DND-41 (cell line): ENCODE measurements at regions not wholly inside any gene's neighbourhood (a gene's known extent, or its start where the extent isn't known, plus 50 kb on each side); places are given as distances from the start of the nearest gene placed in this dataset.

Experiments
- ATAC-seq: fragments of 200-7000 bp; cut with Tn5 transposase; 3 replicates; pipeline ENCODE4 v1.9.1; 2021; ENCODE audit warnings: low read depth; ENCODE audit not compliant: insufficient read depth
- DNase-seq: peaks from one replicate; pipeline ENCODE4 v3.0.0-alpha.2; 2020
- H2AFZ ChIP-seq: 2 replicates; pipeline ENCODE4 v1.6.0; 2012; ENCODE audit warnings: low read depth, low read length
- H3K27ac ChIP-seq: 2 replicates; pipeline ENCODE4 v1.5.1; 2012; ENCODE audit warnings: low read length, inconsistent platforms
- H3K27me3 ChIP-seq: fragments of 200-600 bp; sonication (generic); 2 replicates; pipeline ENCODE4 v1.6.0; 2012; ENCODE audit warnings: low read length, mild to moderate bottlenecking, inconsistent platforms; ENCODE audit not compliant: insufficient read depth, poor library complexity
- H3K36me3 ChIP-seq: 2 replicates; pipeline ENCODE4 v1.5.1; 2012; ENCODE audit warnings: low read length, inconsistent platforms; ENCODE audit not compliant: insufficient read depth
- H3K4me1 ChIP-seq: 2 replicates; pipeline ENCODE4 v1.5.1; 2012; ENCODE audit warnings: mild to moderate bottlenecking, low read length; ENCODE audit not compliant: insufficient read depth
- H3K4me2 ChIP-seq: 2 replicates; pipeline ENCODE4 v1.6.0; 2012; ENCODE audit warnings: mild to moderate bottlenecking, moderate library complexity, low read length, inconsistent platforms; ENCODE audit not compliant: insufficient read depth
- H3K4me3 ChIP-seq, 2 experiments: fragments of 200-600 bp in 1 of 2; shearing (Covaris generic) in 1 of 2; 2 replicates each; pipeline ENCODE4 v1.5.1; 2012 to 2016; ENCODE audit warnings: inconsistent platforms in 2 of 2, low read length in 2 of 2, mild to moderate bottlenecking in 2 of 2, low read depth in 1 of 2, moderate library complexity in 1 of 2
- H3K79me2 ChIP-seq: 2 replicates; pipeline ENCODE4 v1.6.0; 2012; ENCODE audit warnings: low read length, inconsistent platforms; ENCODE audit not compliant: insufficient read depth
- H3K9ac ChIP-seq: 2 replicates; pipeline ENCODE4 v1.6.0; 2012; ENCODE audit warnings: low read depth, mild to moderate bottlenecking, inconsistent platforms, low read length, moderate library complexity
- H3K9me3 ChIP-seq: 2 replicates; pipeline ENCODE4 v1.5.1; 2012; ENCODE audit warnings: low read length, moderate library complexity, mild to moderate bottlenecking, inconsistent platforms; ENCODE audit not compliant: insufficient read depth, severe bottlenecking
- H4K20me1 ChIP-seq: 2 replicates; pipeline ENCODE4 v1.6.0; 2012; ENCODE audit warnings: low read length; ENCODE audit not compliant: insufficient read depth
- EZH2 ChIP-seq: IDR thresholded peaks from 3 replicates; pipeline ENCODE4 v1.6.1; 2012; ENCODE audit warnings: borderline replicate concordance, low read depth, mild to moderate bottlenecking, moderate library complexity, low read length, inconsistent platforms; ENCODE audit not compliant: severe bottlenecking
- TF ChIP-seq, protein P1 (sequence below): IDR thresholded peaks from 2 replicates; pipeline ENCODE4 v1.5.1; 2012; ENCODE audit warnings: borderline replicate concordance, low read length, moderate library complexity, mild to moderate bottlenecking; ENCODE audit not compliant: poor library complexity, severe bottlenecking; ENCODE audit errors: extremely low read depth

DNA sequence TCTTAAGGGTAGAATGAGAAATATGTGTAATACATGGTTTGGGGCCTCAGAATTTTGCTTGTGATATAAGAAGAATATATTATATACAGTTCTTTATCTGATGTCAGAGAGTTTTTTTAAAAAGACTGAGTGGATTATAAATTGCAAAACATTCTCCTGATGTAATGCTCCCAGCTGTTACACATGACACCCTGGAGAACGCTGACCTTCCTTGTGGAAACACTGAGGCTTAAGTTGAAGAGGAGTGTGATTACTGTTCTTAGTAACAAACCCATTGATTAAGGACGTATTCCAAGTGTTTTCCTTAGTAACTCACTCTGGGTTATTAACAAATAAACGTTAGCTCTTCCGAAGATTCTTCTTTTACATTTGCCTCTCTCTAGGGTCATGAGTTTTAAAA is 1069.3 kb upstream of the CNTNAP5 start:
- no peaks in the 10 kb centered on the region for H3K9me3 ChIP-seq
- H2AFZ ChIP-seq = no peak overlapping the region
- no peak overlapping the region for H3K27ac ChIP-seq
- ATAC-seq (no peak), DNase-seq (no peak)
- no peak overlapping the region for H3K4me3 ChIP-seq
- no peak overlapping the region for H3K4me2 ChIP-seq
- H3K9ac ChIP-seq = no peak overlapping the region
- no peaks in the 10 kb centered on the region for H4K20me1 ChIP-seq
- H3K27me3 ChIP-seq = no peaks in the 10 kb centered on the region
- H3K4me1 ChIP-seq = no peaks in the 10 kb centered on the region
- no peaks in the 10 kb centered on the region for H3K79me2 ChIP-seq
- TF ChIP-seq EZH2 = no peak
- TF ChIP-seq, protein P1, sequence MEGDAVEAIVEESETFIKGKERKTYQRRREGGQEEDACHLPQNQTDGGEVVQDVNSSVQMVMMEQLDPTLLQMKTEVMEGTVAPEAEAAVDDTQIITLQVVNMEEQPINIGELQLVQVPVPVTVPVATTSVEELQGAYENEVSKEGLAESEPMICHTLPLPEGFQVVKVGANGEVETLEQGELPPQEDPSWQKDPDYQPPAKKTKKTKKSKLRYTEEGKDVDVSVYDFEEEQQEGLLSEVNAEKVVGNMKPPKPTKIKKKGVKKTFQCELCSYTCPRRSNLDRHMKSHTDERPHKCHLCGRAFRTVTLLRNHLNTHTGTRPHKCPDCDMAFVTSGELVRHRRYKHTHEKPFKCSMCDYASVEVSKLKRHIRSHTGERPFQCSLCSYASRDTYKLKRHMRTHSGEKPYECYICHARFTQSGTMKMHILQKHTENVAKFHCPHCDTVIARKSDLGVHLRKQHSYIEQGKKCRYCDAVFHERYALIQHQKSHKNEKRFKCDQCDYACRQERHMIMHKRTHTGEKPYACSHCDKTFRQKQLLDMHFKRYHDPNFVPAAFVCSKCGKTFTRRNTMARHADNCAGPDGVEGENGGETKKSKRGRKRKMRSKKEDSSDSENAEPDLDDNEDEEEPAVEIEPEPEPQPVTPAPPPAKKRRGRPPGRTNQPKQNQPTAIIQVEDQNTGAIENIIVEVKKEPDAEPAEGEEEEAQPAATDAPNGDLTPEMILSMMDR = no peak
- no peaks in the 10 kb centered on the region for H3K36me3 ChIP-seq

DNA sequence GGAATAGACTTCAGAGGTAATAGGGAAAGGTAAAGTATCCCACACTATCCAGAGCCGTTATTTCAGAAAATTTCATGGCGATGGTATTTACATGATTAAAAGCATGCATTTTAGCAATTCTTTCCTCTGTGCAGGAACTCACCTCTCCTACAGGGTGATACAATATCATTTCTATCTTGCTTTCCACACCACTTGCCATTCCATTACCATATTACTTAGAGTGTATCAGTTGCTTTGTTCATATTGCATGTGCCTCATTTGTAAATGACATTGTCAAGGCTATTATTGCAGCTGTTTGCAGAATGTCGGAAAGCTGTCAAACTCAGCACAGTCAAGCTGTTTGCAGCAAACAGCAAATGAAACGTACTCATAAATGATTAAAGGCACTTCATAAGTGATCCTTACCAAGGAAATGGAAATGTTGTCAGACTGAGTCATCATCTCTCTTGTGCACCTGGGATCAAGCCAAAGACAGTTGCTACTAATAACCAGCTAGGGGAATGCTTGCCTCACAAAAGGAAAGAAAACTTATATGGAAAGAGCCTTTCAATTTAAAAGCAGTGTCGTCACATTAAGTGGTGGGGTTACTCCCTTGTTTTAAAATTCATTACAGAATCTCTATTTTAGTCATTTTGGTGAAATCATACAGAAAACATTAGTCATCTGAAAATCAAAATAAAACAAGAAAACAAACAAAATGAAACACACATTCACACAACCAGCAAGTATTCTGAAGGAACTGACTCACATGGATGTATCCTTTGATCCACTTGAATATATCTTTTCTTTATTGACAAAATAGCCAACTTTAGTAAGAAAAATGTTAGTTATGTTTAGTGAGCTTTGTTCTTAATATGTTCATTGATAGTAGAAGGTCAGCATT is 1064.1 kb upstream of the CNTNAP5 start:
- no peaks in the 10 kb centered on the region for H3K4me1 ChIP-seq
- H2AFZ ChIP-seq = no peak overlapping the region
- ATAC-seq (no peak), DNase-seq (no peak)
- no peaks in the 10 kb centered on the region for H3K79me2 ChIP-seq
- TF ChIP-seq EZH2 = no peak
- TF ChIP-seq, protein P1 = no peak
- no peaks in the 10 kb centered on the region for H3K9me3 ChIP-seq
- no peak overlapping the region for H3K9ac ChIP-seq
- no peaks in the 10 kb centered on the region for H3K36me3 ChIP-seq
- H3K27ac ChIP-seq = no peak overlapping the region
- H4K20me1 ChIP-seq = no peaks in the 10 kb centered on the region
- no peaks in the 10 kb centered on the region for H3K27me3 ChIP-seq
- H3K4me2 ChIP-seq = no peak overlapping the region
- no peak overlapping the region for H3K4me3 ChIP-seq

DNA sequence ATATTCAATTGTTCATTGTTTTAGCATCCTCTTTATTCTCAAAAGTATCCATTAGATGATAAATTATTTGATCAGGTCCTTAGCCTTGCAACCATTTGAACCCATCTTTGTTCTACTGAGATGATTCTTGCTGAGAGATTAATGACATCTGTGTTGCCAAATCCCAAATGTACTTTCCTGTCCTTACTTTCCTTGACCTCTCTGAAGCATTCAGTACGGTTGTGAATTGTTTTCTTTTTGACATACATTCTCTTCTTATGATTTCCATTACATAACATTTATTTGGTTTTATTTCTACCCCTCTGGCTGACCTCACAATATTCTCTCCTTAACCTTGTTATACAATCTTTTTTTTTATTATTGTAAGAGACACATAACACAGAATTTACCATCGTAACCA is 1058.6 kb upstream of the CNTNAP5 start:
- no peak overlapping the region for H3K27ac ChIP-seq
- DNase-seq (no peak), ATAC-seq (no peak)
- no peaks in the 10 kb centered on the region for H4K20me1 ChIP-seq
- no peaks in the 10 kb centered on the region for H3K9me3 ChIP-seq
- no peak overlapping the region for H2AFZ ChIP-seq
- no peaks in the 10 kb centered on the region for H3K4me1 ChIP-seq
- TF ChIP-seq, protein P1 = no peak
- no peak for TF ChIP-seq EZH2
- H3K79me2 ChIP-seq = no peaks in the 10 kb centered on the region
- no peaks in the 10 kb centered on the region for H3K27me3 ChIP-seq
- no peaks in the 10 kb centered on the region for H3K36me3 ChIP-seq
- H3K4me2 ChIP-seq = no peak overlapping the region
- no peak overlapping the region for H3K9ac ChIP-seq
- H3K4me3 ChIP-seq = no peak overlapping the region
